HFF-Myc (cell line): ENCODE measurements at regions not wholly inside any gene's neighbourhood (a gene's known extent, or its start where the extent isn't known, plus 50 kb on each side); places are given as distances from the start of the nearest gene placed in this dataset.

Experiments used
- DNase-seq: peaks from one replicate; pipeline ENCODE4 v3.0.0-alpha.2; 2011; ENCODE audit warnings: low read depth; ENCODE audit errors: extremely low read depth
- H3K4me3 ChIP-seq: replicated peaks from 2 replicates; pipeline ENCODE4 v1.5.1; 2011; ENCODE audit warnings: low read depth, mild to moderate bottlenecking, control low read depth, low read length
- CTCF ChIP-seq: IDR thresholded peaks from 2 replicates; pipeline ENCODE4 v1.5.1; 2012; ENCODE audit warnings: mild to moderate bottlenecking, low read depth, low read length, control low read depth; ENCODE audit errors: missing control alignments

GRCh38 chr14:39957290-39957689 lies 525.1 kb upstream of the FBXO33 start:
- no peak overlapping the region for H3K4me3 ChIP-seq
- TF ChIP-seq CTCF = no peak
- DNase-seq = no peak

GRCh38 chr14:39956372-39956771 lies 524.1 kb upstream of the FBXO33 start:
- no peak for DNase-seq
- no peak overlapping the region for H3K4me3 ChIP-seq
- no peak for TF ChIP-seq CTCF

- no peak for TF ChIP-seq CTCF
- no peak for DNase-seq
- H3K4me3 ChIP-seq = no peak overlapping the region
Measured at GRCh38 chr14:39948235-39948634, 516.0 kb upstream of the FBXO33 start.

- TF ChIP-seq CTCF = no peak
- DNase-seq = no peak
- H3K4me3 ChIP-seq = no peak overlapping the region
Measured at GRCh38 chr14:39946807-39947206, 514.6 kb upstream of the FBXO33 start.

GRCh38 chr14:39939023-39939422 lies 506.8 kb upstream of the FBXO33 start:
- no peak for TF ChIP-seq CTCF
- no peak overlapping the region for H3K4me3 ChIP-seq
- no peak for DNase-seq

GRCh38 chr14:39912192-39913100 lies 480.2 kb upstream of the FBXO33 start:
- no peak for TF ChIP-seq CTCF
- no peak for DNase-seq

More at GRCh38 chr14:39912192-39913100, 480.2 kb upstream of the FBXO33 start:
- no peak overlapping the region for H3K4me3 ChIP-seq
